Adrenal gland (tissue), 9 donors: ENCODE measurements at regions not wholly inside any gene's neighbourhood (a gene's known extent, or its start where the extent isn't known, plus 50 kb on each side); places are given as distances from the start of the nearest gene placed in this dataset.
"Not testable (repeated sequence)": the region's sequence is repeated elsewhere in the genome, so short reads cannot be mapped to it uniquely, and the experiment has no call there.

Experiments
- DNase-seq, 7 donors: peaks; one replicate each; pipeline ENCODE4 v3.0.0-alpha.2; 2019 to 2020
- H3K27ac ChIP-seq, 5 donors: fragments of 200-600 bp; sonication (generic) in 4 of 5; 1 replicate in 3 of 5; 2 replicates in 2 of 5; pipeline versions ENCODE4 v1.5.1 to v1.8.0; 2016 to 2020; ENCODE audit warnings: mild to moderate bottlenecking in 1 of 5
- H3K27me3 ChIP-seq: fragments of 200-600 bp; 2 replicates; pipeline ENCODE4 v1.8.0; 2021
- H3K36me3 ChIP-seq, 2 donors: fragments of 200-600 bp; replicated peaks in 1 of 2; 1 replicate in 1 of 2; 2 replicates in 1 of 2; pipeline versions ENCODE4 v1.5.1 to v1.8.0; 2018 to 2022
- H3K4me1 ChIP-seq, 2 donors: fragments of 200-600 bp; replicated peaks in 1 of 2; 1 replicate in 1 of 2; 2 replicates in 1 of 2; pipeline versions ENCODE4 v1.5.1 to v1.8.0; 2018 to 2021
- H3K4me3 ChIP-seq, 4 donors: fragments of 200-600 bp; sonication (generic) in 3 of 4; one replicate each; pipeline ENCODE4 v1.5.1; 2016 to 2018
- H3K9me3 ChIP-seq, 3 donors: fragments of 200-600 bp; sonication (generic) in 1 of 3; replicated peaks in 1 of 3; 1 replicate in 2 of 3; 2 replicates in 1 of 3; pipeline versions ENCODE4 v1.5.1 to v1.8.0; 2016 to 2021
- WGBS, 4 donors: extraction: QIAGEN DNeasy Blood & Tissue Kit in 2 of 4; methylation state at CpG; one replicate each; pipeline versions ENCODE4 v1.1.5 to v1.1.7; 2013 to 2017; 5-methylcytosine and 5-hydroxymethylcytosine counted together
- intact Hi-C, 2 donors: fragments of 100-400 bp; cut with DNase I; formaldehyde crosslinking; loops; one replicate each; pipeline versions ENCODE4 v1.14.1 to v1.15.0; 2022 to 2023
- donor health status: healthy with polysubstance abuse.
- donor health status: Bipolar disorder and iron deficiency.
- donor health status: DM: yes; HTN: yes; CAD: no.
- donor health status: DM: no; HTN: no; CAD: no.
- donor health status: DM: no; HTN: no; CAD: no.

- DNase-seq, H3K4me1 ChIP-seq, intact Hi-C loops, H3K9me3 ChIP-seq, H3K4me3 ChIP-seq, H3K36me3 ChIP-seq, H3K27ac ChIP-seq, H3K27me3 ChIP-seq: not testable (repeated sequence)
- 83 to 100% (median 96%) methylated on average over 3 to 4 of the region's 8 CpGs for WGBS, 4 donors
These were observed 58.2 kb upstream of the SPDYE9 start for GRCh38 chr7:73143993-73144392.

DNA sequence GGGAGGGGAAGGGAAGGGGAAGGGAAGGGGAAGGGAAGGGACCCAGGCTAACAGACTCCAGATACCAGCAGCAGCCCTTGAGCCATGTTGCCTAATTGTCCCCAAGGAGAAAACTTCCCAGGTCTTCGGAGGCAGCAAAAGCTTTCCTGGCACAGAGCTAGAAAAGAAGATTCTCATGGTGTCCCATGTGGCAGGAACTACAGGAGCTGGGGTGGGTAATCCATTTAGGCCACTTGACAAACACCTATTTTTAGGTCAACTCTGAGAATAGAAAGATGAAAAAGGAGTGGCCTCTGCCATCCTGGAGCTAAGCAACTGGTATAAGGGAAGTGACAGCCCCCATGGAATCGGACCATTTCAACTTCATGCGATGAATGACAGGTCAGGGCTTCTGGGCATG is 52.1 kb upstream of the SPDYE9 start:
- H3K4me3 ChIP-seq, H3K4me1 ChIP-seq, intact Hi-C loops, H3K36me3 ChIP-seq, H3K27ac ChIP-seq, DNase-seq, H3K9me3 ChIP-seq, H3K27me3 ChIP-seq: not testable (repeated sequence)
- 33 to 75% methylated on average over 1 of the region's 3 CpGs; no CpG with 5 or more reads in 2 of the 4 donors for WGBS, 4 donors
